OCI-LY7 (cell line): ENCODE measurements at regions not wholly inside any gene's neighbourhood (a gene's known extent, or its start where the extent isn't known, plus 50 kb on each side); places are given as distances from the start of the nearest gene placed in this dataset.

Experiments
- BruUV-seq: library from RNA; stranded (reverse); fragments of 400-500 nt; replicated peaks from 2 replicates; lab custom pipeline; 2021; lab: Mats Ljungman, UMichigan
- CTCF ChIA-PET: fragments of 300-600 bp; sonication (Branson Sonifier 250); formaldehyde crosslinking; loops from one replicate; lab custom pipeline; 2022; ENCODE audit warnings: antibody characterized with exemption; ENCODE audit not compliant: unreplicated experiment; lab: Charles Lee
- POLR2A ChIA-PET: fragments of 300-600 bp; sonication (Branson Sonifier 250); formaldehyde crosslinking; loops from one replicate; lab custom pipeline; 2022; ENCODE audit warnings: antibody characterized with exemption; lab: Charles Lee
- DNase-seq: peaks from one replicate; pipeline ENCODE4 v3.0.0-alpha.2; 2015; ENCODE audit warnings: low spot score
- H2AFZ ChIP-seq: fragments of 200-600 bp; sonication (generic), shearing (Covaris generic); 2 replicates; pipeline ENCODE4 v1.6.1; 2014; ENCODE audit warnings: mild to moderate bottlenecking, antibody characterized with exemption, low read length, moderate library complexity
- H3K27ac ChIP-seq: fragments of 200-600 bp; sonication (generic); 2 replicates; pipeline ENCODE4 v1.5.1; 2014; ENCODE audit warnings: mixed run types, low read depth, mild to moderate bottlenecking, moderate library complexity, low read length, inconsistent platforms; ENCODE audit not compliant: poor library complexity, severe bottlenecking
- H3K36me3 ChIP-seq: fragments of 200-600 bp; sonication (generic); 2 replicates; pipeline ENCODE4 v1.6.1; 2014; ENCODE audit warnings: mild to moderate bottlenecking, antibody characterized with exemption, low read length, moderate library complexity, mixed read lengths; ENCODE audit not compliant: insufficient read depth
- H3K4me1 ChIP-seq: fragments of 200-600 bp; sonication (generic); 2 replicates; pipeline ENCODE4 v1.5.1; 2014; ENCODE audit warnings: mild to moderate bottlenecking, low read length; ENCODE audit not compliant: insufficient read depth, poor library complexity, severe bottlenecking
- H3K4me2 ChIP-seq: fragments of 200-600 bp; sonication (generic); 2 replicates; pipeline ENCODE4 v1.6.1; 2014; ENCODE audit warnings: mild to moderate bottlenecking, low read length
- H3K4me3 ChIP-seq: fragments of 200-600 bp; sonication (generic); 2 replicates; pipeline ENCODE4 v1.5.1; 2014; ENCODE audit warnings: mild to moderate bottlenecking, low read depth, low read length; ENCODE audit not compliant: poor library complexity, severe bottlenecking
- H3K79me2 ChIP-seq: fragments of 200-600 bp; sonication (generic); 2 replicates; pipeline ENCODE4 v1.6.1; 2016; ENCODE audit warnings: low read depth, mild to moderate bottlenecking, low read length, moderate library complexity, mixed read lengths; ENCODE audit not compliant: insufficient read depth
- H3K9me2 ChIP-seq: fragments of 200-600 bp; sonication (generic); 2 replicates; pipeline ENCODE4 v1.6.1; 2016; ENCODE audit warnings: mild to moderate bottlenecking, low read length, mixed read lengths; ENCODE audit not compliant: insufficient read depth
- H3K9me3 ChIP-seq: fragments of 200-600 bp; sonication (generic); 2 replicates; pipeline ENCODE4 v1.6.1; 2014; ENCODE audit warnings: mild to moderate bottlenecking, mixed run types, low read length, mixed read lengths
- H4K20me1 ChIP-seq: fragments of 200-600 bp; sonication (generic); 2 replicates; pipeline ENCODE4 v1.6.1; 2014; ENCODE audit warnings: mild to moderate bottlenecking, antibody characterized with exemption, low read length, moderate library complexity, mixed read lengths; ENCODE audit not compliant: insufficient read depth
- EZH2phosphoT487 ChIP-seq: fragments of 200-600 bp; sonication (generic); IDR thresholded peaks from 2 replicates; pipeline ENCODE4 v1.6.1; 2018; ENCODE audit warnings: low read depth, borderline replicate concordance, mild to moderate bottlenecking, mixed run types, antibody characterized with exemption, low read length, moderate library complexity, mixed read lengths
- intact Hi-C: fragments of 100-400 bp; cut with micrococcal nuclease; formaldehyde crosslinking; loops from one replicate; pipeline ENCODE4 v1.10.0; 2022; ENCODE audit not compliant: unreplicated experiment
- TF ChIP-seq, protein P1 (sequence below): fragments of 200-600 bp; sonication (generic); conservative IDR thresholded peaks from 2 replicates; pipeline ENCODE4 v1.5.1; 2014; ENCODE audit warnings: mild to moderate bottlenecking, antibody characterized with exemption, low read length, moderate library complexity, mixed read lengths

DNA sequence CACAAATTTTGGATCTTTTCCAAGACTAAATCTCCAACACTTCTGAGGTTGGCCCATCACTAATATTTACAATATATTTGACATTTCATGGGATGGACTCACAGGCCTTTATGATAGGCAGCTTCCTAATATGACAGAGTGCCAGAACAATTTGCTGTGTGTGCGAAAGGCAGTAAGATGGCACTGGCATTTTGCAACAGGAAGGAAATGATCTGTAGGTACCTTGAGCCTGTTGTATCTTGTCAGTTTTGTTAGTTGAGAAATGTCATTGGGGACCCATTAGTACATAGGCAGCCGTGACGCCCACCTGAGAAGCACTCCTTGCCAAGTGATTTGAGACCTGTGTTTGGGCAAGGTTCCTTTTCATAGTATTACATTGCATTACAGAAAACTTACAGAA lies 153.4 kb upstream of the HEY2 start:
- BruUV-seq, result no TSS peak
- intact Hi-C loops, result loop anchor here (5.0 kb wide), 1 partner anchor 151 kb away; the partner anchor contains the start of gene HEY2
- H4K20me1 ChIP-seq, result no peaks in the 10 kb centered on the region
- no peaks in the 10 kb centered on the region for H3K9me3 ChIP-seq
- no peak overlapping the region for H2AFZ ChIP-seq
- TF ChIP-seq EZH2phosphoT487, result no peak
- TF ChIP-seq, protein P1, sequence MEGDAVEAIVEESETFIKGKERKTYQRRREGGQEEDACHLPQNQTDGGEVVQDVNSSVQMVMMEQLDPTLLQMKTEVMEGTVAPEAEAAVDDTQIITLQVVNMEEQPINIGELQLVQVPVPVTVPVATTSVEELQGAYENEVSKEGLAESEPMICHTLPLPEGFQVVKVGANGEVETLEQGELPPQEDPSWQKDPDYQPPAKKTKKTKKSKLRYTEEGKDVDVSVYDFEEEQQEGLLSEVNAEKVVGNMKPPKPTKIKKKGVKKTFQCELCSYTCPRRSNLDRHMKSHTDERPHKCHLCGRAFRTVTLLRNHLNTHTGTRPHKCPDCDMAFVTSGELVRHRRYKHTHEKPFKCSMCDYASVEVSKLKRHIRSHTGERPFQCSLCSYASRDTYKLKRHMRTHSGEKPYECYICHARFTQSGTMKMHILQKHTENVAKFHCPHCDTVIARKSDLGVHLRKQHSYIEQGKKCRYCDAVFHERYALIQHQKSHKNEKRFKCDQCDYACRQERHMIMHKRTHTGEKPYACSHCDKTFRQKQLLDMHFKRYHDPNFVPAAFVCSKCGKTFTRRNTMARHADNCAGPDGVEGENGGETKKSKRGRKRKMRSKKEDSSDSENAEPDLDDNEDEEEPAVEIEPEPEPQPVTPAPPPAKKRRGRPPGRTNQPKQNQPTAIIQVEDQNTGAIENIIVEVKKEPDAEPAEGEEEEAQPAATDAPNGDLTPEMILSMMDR, result no peak
- peaks cover 5% of the 10 kb centered on the region for H3K4me1 ChIP-seq
- H3K9me2 ChIP-seq, result no peaks in the 10 kb centered on the region
- no peak for DNase-seq
- no peaks in the 10 kb centered on the region for H3K36me3 ChIP-seq
- CTCF ChIA-PET, result no interaction called here
- POLR2A ChIA-PET, result interaction anchor here (0.5 to 0.7 kb wide), 3 partner anchors 9 to 249 kb away, joined by 3 to 6 read pairs (median 5); no protein-coding TSS in a partner anchor
- no peaks in the 10 kb centered on the region for H3K79me2 ChIP-seq
- H3K27ac ChIP-seq, result no peak overlapping the region
- no peak overlapping the region for H3K4me3 ChIP-seq
- no peak overlapping the region for H3K4me2 ChIP-seq

DNA sequence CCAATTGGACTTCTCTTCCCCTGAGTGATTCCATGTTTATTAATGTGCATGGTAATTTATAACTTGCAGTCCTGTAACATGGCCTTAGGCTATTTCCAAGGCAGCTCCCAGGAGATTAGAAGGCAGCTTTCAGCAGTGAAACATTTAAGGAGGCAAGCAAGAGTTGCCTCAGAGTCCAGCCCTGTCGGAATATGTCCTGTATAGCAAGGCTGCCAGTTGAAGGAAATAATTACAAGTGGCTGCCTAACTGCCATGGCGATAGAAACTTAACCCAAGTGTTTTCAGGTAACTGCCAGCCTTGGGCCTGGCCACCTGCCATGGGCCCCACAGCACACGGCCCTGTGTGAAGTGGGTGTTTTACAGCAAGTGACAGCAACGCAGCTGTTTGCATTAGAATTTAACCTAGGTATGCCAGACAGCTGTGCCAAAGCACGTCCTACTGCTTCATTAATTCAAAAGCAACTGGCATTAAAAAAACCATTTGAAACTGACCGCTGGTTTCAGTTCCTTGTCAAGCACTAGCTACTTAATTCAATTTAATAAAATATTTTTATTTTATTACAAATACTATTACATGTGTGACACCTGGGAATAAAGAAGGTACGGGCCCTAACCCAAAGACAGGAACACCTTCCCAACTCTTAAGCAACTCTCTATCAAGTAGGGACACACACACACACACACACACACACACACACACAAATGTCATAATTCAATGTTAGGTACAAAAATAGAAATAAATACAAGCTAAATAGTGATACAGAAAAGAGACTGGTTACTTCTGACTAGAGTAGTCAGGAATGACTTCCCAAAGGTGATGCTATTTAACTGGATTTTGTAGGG lies 151.8 kb upstream of the HEY2 start:
- intact Hi-C loops, result loop anchor here (5.0 kb wide), 1 partner anchor 150 kb away; the partner anchor contains the start of gene HEY2
- ChIA-PET POLR2A (interaction anchor here (0.6 to 1.6 kb wide), 9 partner anchors 9 to 370 kb away, joined by 3 to 7 read pairs (median 4); partner anchors contain the start of gene HEY2), CTCF (no interaction called here)
- Histone ChIP-seq H3K4me3 (no peak overlapping the region), H3K9me3 (no peaks in the 10 kb centered on the region), H3K79me2 (no peaks in the 10 kb centered on the region), H3K4me1 (peaks cover 5% of the 10 kb centered on the region), H2AFZ (no peak overlapping the region), H3K36me3 (no peaks in the 10 kb centered on the region), H3K27ac (peak overlapping the region; percentile 20), H3K9me2 (no peaks in the 10 kb centered on the region), H4K20me1 (no peaks in the 10 kb centered on the region), H3K4me2 (peak overlapping the region; percentile 30; the same call in 1 of the 2 replicates)
- TF ChIP-seq EZH2phosphoT487, result no peak
- TF ChIP-seq, protein P1, result no peak
- DNase-seq, result peak; percentile 28
- BruUV-seq, result no TSS peak
